VCaP (cell line): ENCODE measurements at regions not wholly inside any gene's neighbourhood (a gene's known extent, or its start where the extent isn't known, plus 50 kb on each side); places are given as distances from the start of the nearest gene placed in this dataset.
A peak's percentile ranks its signal among the peaks of the same experiment; 100 is the strongest.

Source experiments
- H3K27ac ChIP-seq: fragments of 450-650 bp; 2 replicates; pipeline ENCODE4 v1.5.1; 2017
- CTCF ChIP-seq: fragments of 450-650 bp; conservative IDR thresholded peaks from 2 replicates; pipeline ENCODE4 v1.5.1; 2017; ENCODE audit warnings: mild to moderate bottlenecking, moderate library complexity

- peak; percentile 100 for TF ChIP-seq CTCF
- H3K27ac ChIP-seq = peak overlapping the region; percentile 26; the same call in 1 of the 2 replicates
Measured at GRCh38 chr18:47748847-47749599, 181.4 kb downstream of the SMAD2 start.

- peak overlapping the region; percentile 26; the same call in 1 of the 2 replicates for H3K27ac ChIP-seq
- no peak for TF ChIP-seq CTCF
Measured at GRCh38 chr18:47748093-47748796, 182.2 kb downstream of the SMAD2 start.

- H3K27ac ChIP-seq = no peak overlapping the region
- no peak for TF ChIP-seq CTCF
Measured at GRCh38 chr18:47747260-47747795, 183.1 kb downstream of the SMAD2 start.

GRCh38 chr18:47746615-47747014 lies 183.8 kb downstream of the SMAD2 start:
- no peak overlapping the region for H3K27ac ChIP-seq
- TF ChIP-seq CTCF = no peak

- no peak for TF ChIP-seq CTCF
- no peak overlapping the region for H3K27ac ChIP-seq
Measured at GRCh38 chr18:47745227-47745626, 185.2 kb downstream of the SMAD2 start.

GRCh38 chr18:47737956-47738355 lies 192.5 kb downstream of the SMAD2 start:
- TF ChIP-seq CTCF = no peak
- H3K27ac ChIP-seq = no peak overlapping the region

- TF ChIP-seq CTCF = no peak
- H3K27ac ChIP-seq = no peak overlapping the region
Measured at GRCh38 chr18:47737198-47737830, 193.1 kb downstream of the SMAD2 start.
